ENCODE measurements at regions not wholly inside any gene's neighbourhood (a gene's known extent, or its start where the extent isn't known, plus 50 kb on each side); places are given as distances from the start of the nearest gene placed in this dataset.

GRCh38 chr12:46577063-46577776, 204.6 kb upstream of the SLC38A2 start:
- peaks cover 0 to 3% (median under 1%) of the 10 kb centered on the region in 3 donors for H3K4me1 Mint-ChIP-seq
- no peak overlapping the region for H3K27ac Mint-ChIP-seq
- peaks cover 3 to 6% of the 10 kb centered on the region in 2 donors for H3K27me3 Mint-ChIP-seq
- peaks cover 0 to 12% (median 8%) of the 10 kb centered on the region in 5 donors for H3K9me3 Mint-ChIP-seq
- Histone ChIP-seq H3K27me3 (ENCODE audit: insufficient read depth, low read length, poor library complexity, severe bottlenecking) (no peaks in the 10 kb centered on the region), H3K27ac (ENCODE audit: low read depth, low read length) (no peak overlapping the region), H3K36me3 (ENCODE audit: insufficient read depth, low read length) (no peaks in the 10 kb centered on the region), H3K9me3 (ENCODE audit: low read length) (no peaks in the 10 kb centered on the region), H3K4me3 (ENCODE audit: low read length) (no peak overlapping the region), H3K4me1 (ENCODE audit: insufficient read depth, low read length) (no peaks in the 10 kb centered on the region)
- ChIA-PET POLR2A (no interaction called here), CTCF (no interaction called here)
- peaks cover 0 to 41% (median 2%) of the 10 kb centered on the region in 3 donors for H3K36me3 Mint-ChIP-seq
- DNase-seq, result no peak
- H3K4me3 Mint-ChIP-seq, result no peak overlapping the region

GRCh38 chr12:46574847-46575246, 202.3 kb upstream of the SLC38A2 start:
- DNase-seq, result no peak
- no peaks in the 10 kb centered on the region for H3K9me3 ChIP-seq (ENCODE audit: low read length)
- no peaks in the 10 kb centered on the region for H3K4me1 ChIP-seq (ENCODE audit: insufficient read depth, low read length)
- no peaks in the 10 kb centered on the region for H3K27me3 ChIP-seq (ENCODE audit: insufficient read depth, low read length, poor library complexity, severe bottlenecking)
- no peak overlapping the region for H3K4me3 ChIP-seq (ENCODE audit: low read length)
- peaks cover 0 to 5% (median 0%) of the 10 kb centered on the region in 5 donors for H3K9me3 Mint-ChIP-seq
- no peaks in the 10 kb centered on the region for H3K4me1 Mint-ChIP-seq
- H3K36me3 ChIP-seq (ENCODE audit: insufficient read depth, low read length), result no peaks in the 10 kb centered on the region
- peaks cover 6 to 7% of the 10 kb centered on the region in 2 donors for H3K27me3 Mint-ChIP-seq
- POLR2A ChIA-PET, result no interaction called here
- CTCF ChIA-PET, result no interaction called here
- peaks cover 0 to 21% (median 2%) of the 10 kb centered on the region in 3 donors for H3K36me3 Mint-ChIP-seq
- no peak overlapping the region for H3K4me3 Mint-ChIP-seq
- H3K27ac Mint-ChIP-seq, result no peak overlapping the region
- H3K27ac ChIP-seq (ENCODE audit: low read depth, low read length), result no peak overlapping the region

GRCh38 chr12:46573347-46573658, 200.7 kb upstream of the SLC38A2 start:
- Mint-ChIP-seq H3K36me3 (peaks cover 0 to 30% (median 2%) of the 10 kb centered on the region in 3 donors), H3K4me1 (no peaks in the 10 kb centered on the region), H3K27ac (no peak overlapping the region), H3K9me3 (peaks cover 8 to 16% (median 9%) of the 10 kb centered on the region in 5 donors), H3K4me3 (no peak overlapping the region), H3K27me3 (peaks cover 6 to 7% of the 10 kb centered on the region in 2 donors)
- no peaks in the 10 kb centered on the region for H3K27me3 ChIP-seq (ENCODE audit: insufficient read depth, low read length, poor library complexity, severe bottlenecking)
- DNase-seq, result no peak
- H3K9me3 ChIP-seq (ENCODE audit: low read length), result no peaks in the 10 kb centered on the region
- H3K4me3 ChIP-seq (ENCODE audit: low read length), result no peak overlapping the region
- POLR2A ChIA-PET, result no interaction called here
- no peak overlapping the region for H3K27ac ChIP-seq (ENCODE audit: low read depth, low read length)
- CTCF ChIA-PET, result no interaction called here
- no peaks in the 10 kb centered on the region for H3K36me3 ChIP-seq (ENCODE audit: insufficient read depth, low read length)
- no peaks in the 10 kb centered on the region for H3K4me1 ChIP-seq (ENCODE audit: insufficient read depth, low read length)

- POLR2A ChIA-PET, result no interaction called here
- no peak for DNase-seq
Observed at GRCh38 chr12:46572644-46573346, 200.2 kb upstream of the SLC38A2 start.

GRCh38 chr12:46571608-46572007, 199.0 kb upstream of the SLC38A2 start:
- peaks cover 20 to 31% (median 26%) of the 10 kb centered on the region in 5 donors for H3K9me3 Mint-ChIP-seq
- Histone ChIP-seq H3K4me3 (ENCODE audit: low read length) (no peak overlapping the region), H3K4me1 (ENCODE audit: insufficient read depth, low read length) (no peaks in the 10 kb centered on the region), H3K27ac (ENCODE audit: low read depth, low read length) (no peak overlapping the region), H3K9me3 (ENCODE audit: low read length) (peaks cover 5% of the 10 kb centered on the region), H3K36me3 (ENCODE audit: insufficient read depth, low read length) (no peaks in the 10 kb centered on the region), H3K27me3 (ENCODE audit: insufficient read depth, low read length, poor library complexity, severe bottlenecking) (no peaks in the 10 kb centered on the region)
- no peak overlapping the region for H3K27ac Mint-ChIP-seq
- no peak for DNase-seq
- H3K4me1 Mint-ChIP-seq, result no peaks in the 10 kb centered on the region
- ChIA-PET CTCF (no interaction called here), POLR2A (no interaction called here)
- H3K36me3 Mint-ChIP-seq, result peaks cover 2 to 39% (median 5%) of the 10 kb centered on the region in 3 donors
- peaks cover 7 to 12% of the 10 kb centered on the region in 2 donors for H3K27me3 Mint-ChIP-seq
- no peak overlapping the region for H3K4me3 Mint-ChIP-seq

More at GRCh38 chr12:46572644-46573346, 200.2 kb upstream of the SLC38A2 start:
- Histone ChIP-seq H3K4me3 (ENCODE audit: low read length) (no peak overlapping the region), H3K9me3 (ENCODE audit: low read length) (peaks cover 5% of the 10 kb centered on the region), H3K4me1 (ENCODE audit: insufficient read depth, low read length) (no peaks in the 10 kb centered on the region), H3K27me3 (ENCODE audit: insufficient read depth, low read length, poor library complexity, severe bottlenecking) (no peaks in the 10 kb centered on the region), H3K36me3 (ENCODE audit: insufficient read depth, low read length) (no peaks in the 10 kb centered on the region), H3K27ac (ENCODE audit: low read depth, low read length) (no peak overlapping the region)
- Mint-ChIP-seq H3K27me3 (peaks cover 6 to 7% of the 10 kb centered on the region in 2 donors), H3K4me3 (no peak overlapping the region), H3K4me1 (no peaks in the 10 kb centered on the region), H3K9me3 (peaks cover 9 to 20% (median 14%) of the 10 kb centered on the region in 5 donors), H3K27ac (no peak overlapping the region), H3K36me3 (peaks cover 2 to 35% (median 2%) of the 10 kb centered on the region in 3 donors)
- CTCF ChIA-PET, result no interaction called here

GRCh38 chr12:46569826-46570439, 197.4 kb upstream of the SLC38A2 start:
- Histone ChIP-seq H3K4me3 (ENCODE audit: low read length) (no peak overlapping the region), H3K36me3 (ENCODE audit: insufficient read depth, low read length) (no peaks in the 10 kb centered on the region), H3K27me3 (ENCODE audit: insufficient read depth, low read length, poor library complexity, severe bottlenecking) (no peaks in the 10 kb centered on the region), H3K4me1 (ENCODE audit: insufficient read depth, low read length) (no peaks in the 10 kb centered on the region), H3K9me3 (ENCODE audit: low read length) (peaks cover 5% of the 10 kb centered on the region), H3K27ac (ENCODE audit: low read depth, low read length) (no peak overlapping the region)
- ChIA-PET POLR2A (no interaction called here), CTCF (no interaction called here)
- no peak for DNase-seq
- peaks cover 36 to 47% (median 40%) of the 10 kb centered on the region in 5 donors for H3K9me3 Mint-ChIP-seq
- peaks cover 3 to 12% of the 10 kb centered on the region in 2 donors for H3K27me3 Mint-ChIP-seq
- no peak overlapping the region for H3K4me3 Mint-ChIP-seq
- no peaks in the 10 kb centered on the region for H3K4me1 Mint-ChIP-seq
- H3K27ac Mint-ChIP-seq, result no peak overlapping the region
- H3K36me3 Mint-ChIP-seq, result peaks cover 2 to 54% (median 5%) of the 10 kb centered on the region in 3 donors

- Mint-ChIP-seq H3K27ac (no peak overlapping the region), H3K27me3 (peaks cover 3 to 9% of the 10 kb centered on the region in 2 donors), H3K9me3 (peaks cover 39 to 58% (median 40%) of the 10 kb centered on the region in 5 donors), H3K4me3 (no peak overlapping the region), H3K4me1 (no peaks in the 10 kb centered on the region), H3K36me3 (peaks cover 2 to 49% (median 5%) of the 10 kb centered on the region in 3 donors)
- no peak for DNase-seq
- Histone ChIP-seq H3K27me3 (ENCODE audit: insufficient read depth, low read length, poor library complexity, severe bottlenecking) (no peaks in the 10 kb centered on the region), H3K36me3 (ENCODE audit: insufficient read depth, low read length) (no peaks in the 10 kb centered on the region), H3K4me3 (ENCODE audit: low read length) (no peak overlapping the region), H3K4me1 (ENCODE audit: insufficient read depth, low read length) (no peaks in the 10 kb centered on the region), H3K9me3 (ENCODE audit: low read length) (peaks cover 5% of the 10 kb centered on the region), H3K27ac (ENCODE audit: low read depth, low read length) (no peak overlapping the region)
- CTCF ChIA-PET, result no interaction called here
- POLR2A ChIA-PET, result interaction anchor here (0.6 kb wide), 1 partner anchor 177 kb away, joined by 3 read pairs; no protein-coding TSS in a partner anchor
Observed at GRCh38 chr12:46567667-46568066, 195.1 kb upstream of the SLC38A2 start.

GRCh38 chr12:46562625-46563225, 190.2 kb upstream of the SLC38A2 start:
- Mint-ChIP-seq H3K36me3 (peaks cover 0 to 34% (median 3%) of the 10 kb centered on the region in 3 donors), H3K4me1 (no peaks in the 10 kb centered on the region), H3K4me3 (no peak overlapping the region), H3K27ac (no peak overlapping the region), H3K9me3 (peaks cover 25 to 38% (median 30%) of the 10 kb centered on the region in 5 donors), H3K27me3 (peaks cover 2 to 6% of the 10 kb centered on the region in 2 donors)
- no peak overlapping the region for H3K27ac ChIP-seq (ENCODE audit: low read depth, low read length)
- no peaks in the 10 kb centered on the region for H3K36me3 ChIP-seq (ENCODE audit: insufficient read depth, low read length)
- H3K4me1 ChIP-seq (ENCODE audit: insufficient read depth, low read length), result no peaks in the 10 kb centered on the region
- H3K9me3 ChIP-seq (ENCODE audit: low read length), result no peaks in the 10 kb centered on the region
- H3K27me3 ChIP-seq (ENCODE audit: insufficient read depth, low read length, poor library complexity, severe bottlenecking), result no peaks in the 10 kb centered on the region
- ChIA-PET POLR2A (no interaction called here), CTCF (no interaction called here)
- DNase-seq, result no peak
- no peak overlapping the region for H3K4me3 ChIP-seq (ENCODE audit: low read length)

Measured in CD8-positive, alpha-beta memory T cell (primary cell).